ENCODE measurements at regions not wholly inside any gene's neighbourhood (a gene's known extent, or its start where the extent isn't known, plus 50 kb on each side); places are given as distances from the start of the nearest gene placed in this dataset.

DNA sequence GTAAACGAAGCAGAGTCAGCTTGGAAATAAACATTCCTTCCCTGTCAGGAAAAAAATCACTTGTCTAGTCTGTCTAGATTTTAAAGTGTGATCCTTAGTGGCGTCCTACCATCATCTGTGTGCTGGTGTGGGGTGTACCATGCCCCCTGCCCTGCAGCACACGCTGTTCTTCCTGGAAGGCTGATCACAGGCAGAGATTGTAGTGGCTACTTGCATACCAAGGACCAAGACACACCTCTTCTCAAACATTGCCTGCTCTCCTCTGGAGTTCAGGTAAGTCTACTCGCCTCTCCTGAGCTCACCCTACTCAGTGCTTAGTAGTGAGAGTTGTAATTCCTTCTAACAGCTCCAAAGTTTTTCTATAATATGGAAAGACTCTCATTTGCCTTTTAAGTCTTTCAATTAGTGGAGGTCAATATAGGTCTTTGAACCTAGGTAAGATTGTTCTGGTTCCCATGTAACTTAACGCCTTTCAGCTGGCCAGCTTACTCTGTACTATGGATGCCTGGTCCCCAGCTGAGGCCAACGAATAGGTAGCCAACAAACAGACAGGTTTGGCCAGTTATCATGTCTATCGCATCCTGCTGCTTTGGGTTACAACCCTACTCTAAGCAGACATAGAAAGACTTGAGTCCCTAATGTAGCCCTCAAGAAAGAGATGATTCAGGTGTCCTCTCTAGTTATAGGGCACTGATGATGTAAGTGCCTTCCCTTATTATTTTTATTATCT lies 55.4 kb downstream of the XCL1 start:
- no peak for DNase-seq

DNA sequence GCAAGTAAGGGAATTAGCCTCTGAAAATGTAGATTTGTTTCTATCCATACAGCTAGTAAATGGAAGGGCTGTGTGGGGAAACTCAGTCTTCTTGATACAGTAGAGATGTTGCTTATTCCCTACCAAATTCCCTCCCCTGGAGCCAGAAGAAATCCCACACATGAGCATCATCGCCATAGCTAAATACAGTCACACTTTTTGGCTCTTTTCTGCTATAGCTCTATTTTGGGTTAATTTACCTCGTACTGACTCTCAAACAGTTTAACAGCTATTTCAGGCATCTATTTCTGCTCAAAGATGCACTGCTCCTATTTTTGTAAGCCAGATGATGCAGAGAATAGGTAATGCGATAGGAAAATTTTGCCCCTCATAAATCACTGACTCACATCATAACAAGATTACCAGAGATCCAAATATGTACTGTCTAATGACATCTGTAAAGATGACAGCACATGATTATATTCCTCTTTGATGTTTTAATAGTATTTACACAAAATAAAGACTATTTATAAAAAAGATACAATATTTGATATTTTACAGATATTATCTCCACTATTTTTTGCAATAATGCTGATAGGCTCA lies 58.6 kb downstream of the XCL1 start:
- DNase-seq = no peak

DNA sequence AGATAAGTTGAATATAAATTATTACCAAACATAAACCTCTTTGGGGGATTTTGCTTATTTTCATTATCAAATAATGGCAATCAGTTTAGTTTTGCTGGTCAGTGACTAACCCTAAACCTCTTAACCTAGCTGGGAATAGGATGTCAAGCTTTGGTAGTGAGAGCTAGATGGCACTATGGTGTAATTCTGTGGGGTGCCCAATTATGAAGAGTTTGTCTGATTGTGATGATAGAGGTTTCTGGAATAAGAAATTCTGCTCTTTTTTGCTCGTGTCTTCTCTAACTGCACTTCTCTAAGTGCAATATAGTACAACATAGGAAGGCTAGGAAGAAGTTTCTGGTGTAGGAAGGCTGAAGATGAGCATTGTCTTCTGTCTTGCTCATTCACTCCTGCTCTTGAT lies 59.8 kb downstream of the XCL1 start:
- no peak for DNase-seq

GRCh38 chr1:168636642-168637111 lies 60.3 kb downstream of the XCL1 start:
- no peak for DNase-seq

DNA sequence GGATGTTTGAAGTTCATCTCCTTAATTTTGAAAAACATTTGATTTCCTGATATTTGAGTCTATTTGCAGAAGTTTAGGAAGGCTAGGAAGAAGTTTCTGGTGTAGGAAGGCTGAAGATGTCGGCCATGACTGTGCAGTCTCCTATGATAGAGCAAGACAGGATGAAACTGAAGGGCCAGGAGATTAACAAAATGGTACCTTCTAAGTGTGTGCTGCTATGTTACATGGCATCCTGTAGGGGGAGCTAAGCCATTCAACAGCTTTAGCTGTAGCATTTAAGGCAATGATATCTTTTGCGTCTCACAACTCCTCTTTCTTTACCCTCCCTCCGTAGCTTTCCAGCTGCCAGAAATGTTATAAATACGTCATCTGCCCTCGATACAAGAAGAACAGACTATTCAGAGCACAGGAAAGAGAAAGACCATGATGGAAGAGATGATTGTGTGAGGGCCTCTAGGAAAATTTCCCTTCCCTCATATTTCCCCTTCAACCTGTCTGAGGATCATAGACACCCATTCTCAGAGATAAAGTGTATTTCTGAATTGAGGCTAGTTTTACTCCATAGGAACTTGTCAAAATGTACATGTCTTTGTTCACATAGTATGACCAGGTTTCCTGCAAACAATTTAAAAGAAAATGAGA lies 61.1 kb downstream of the XCL1 start:
- DNase-seq = no peak

- no peak for DNase-seq
Measured at GRCh38 chr1:168638884-168639283, 62.5 kb downstream of the XCL1 start.

DNA sequence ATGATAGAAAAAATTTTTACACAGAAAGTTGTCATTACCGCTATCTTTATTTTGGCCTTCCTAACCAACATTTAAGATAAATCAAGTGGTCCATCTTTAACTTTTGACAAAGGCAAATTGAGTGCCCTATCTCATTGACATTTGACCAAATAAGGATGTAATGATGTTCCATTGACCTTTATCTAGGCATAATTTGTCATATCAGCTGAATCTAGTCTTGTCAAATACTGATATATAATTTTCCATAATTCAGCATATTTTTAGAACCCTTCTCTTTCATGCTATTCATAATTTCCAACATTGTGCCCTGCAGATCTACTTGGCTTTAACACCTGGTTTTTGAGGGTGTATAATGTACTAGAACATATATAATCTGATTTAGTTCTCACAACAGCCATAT lies 63.8 kb downstream of the XCL1 start:
- DNase-seq = no peak

- DNase-seq = no peak
Measured at GRCh38 chr1:168640836-168641235, 64.4 kb downstream of the XCL1 start.

DNA sequence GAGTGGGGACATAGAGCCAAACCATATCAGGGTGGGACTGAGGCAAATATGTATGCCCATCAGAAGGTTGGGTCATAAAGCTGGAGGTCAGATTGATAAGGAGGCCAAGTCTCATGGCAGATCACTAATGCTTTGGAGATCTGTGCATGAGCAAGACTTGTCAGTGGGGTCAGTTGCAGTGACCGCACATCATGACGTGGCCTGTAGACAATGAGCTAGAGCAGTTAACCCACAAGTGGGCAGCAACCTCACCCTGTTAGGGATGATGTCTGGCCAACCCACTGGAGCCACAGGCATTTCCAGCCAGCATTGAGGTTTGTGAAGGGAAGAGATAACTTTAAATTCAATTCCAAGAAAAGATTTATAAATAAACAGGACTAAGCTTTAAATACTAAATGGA lies 66.7 kb downstream of the XCL1 start:
- peak; percentile 77 for DNase-seq

Data from femur (tissue), 1 donor.